ENCODE measurements at regions not wholly inside any gene's neighbourhood (a gene's known extent, or its start where the extent isn't known, plus 50 kb on each side); places are given as distances from the start of the nearest gene placed in this dataset.

GRCh38 chr2:2859164-2859563, 518.5 kb downstream of the EIPR1 start:
- H3K9me3 Mint-ChIP-seq (ENCODE audit: unreplicated experiment), result no peaks in the 10 kb centered on the region
- H3K36me3 Mint-ChIP-seq (ENCODE audit: unreplicated experiment), result peaks cover 8% of the 10 kb centered on the region
- no peak for DNase-seq
- H3K4me3 Mint-ChIP-seq (ENCODE audit: unreplicated experiment), result no peak overlapping the region
- H3K4me1 Mint-ChIP-seq (ENCODE audit: low read depth, unreplicated experiment), result no peaks in the 10 kb centered on the region
- H3K27me3 Mint-ChIP-seq (ENCODE audit: unreplicated experiment), result no peaks in the 10 kb centered on the region
- no peak for TF ChIP-seq CTCF (IDR thresholded peaks at IDR 0.05; ENCODE audit: partially characterized antibody, unreplicated experiment)
- no peak overlapping the region for H3K27ac Mint-ChIP-seq (ENCODE audit: unreplicated experiment)

GRCh38 chr2:2856723-2857415, 520.7 kb downstream of the EIPR1 start:
- Mint-ChIP-seq H3K9me3 (ENCODE audit: unreplicated experiment) (no peaks in the 10 kb centered on the region), H3K27ac (ENCODE audit: unreplicated experiment) (no peak overlapping the region), H3K4me1 (ENCODE audit: low read depth, unreplicated experiment) (no peaks in the 10 kb centered on the region), H3K36me3 (ENCODE audit: unreplicated experiment) (peaks cover 8% of the 10 kb centered on the region), H3K27me3 (ENCODE audit: unreplicated experiment) (no peaks in the 10 kb centered on the region), H3K4me3 (ENCODE audit: unreplicated experiment) (no peak overlapping the region)
- TF ChIP-seq CTCF (IDR thresholded peaks at IDR 0.05; ENCODE audit: partially characterized antibody, unreplicated experiment), result no peak
- no peak for DNase-seq

GRCh38 chr2:2855297-2855696, 522.3 kb downstream of the EIPR1 start:
- Mint-ChIP-seq H3K4me1 (ENCODE audit: low read depth, unreplicated experiment) (peaks cover 9% of the 10 kb centered on the region), H3K9me3 (ENCODE audit: unreplicated experiment) (no peaks in the 10 kb centered on the region), H3K4me3 (ENCODE audit: unreplicated experiment) (no peak overlapping the region), H3K27me3 (ENCODE audit: unreplicated experiment) (no peaks in the 10 kb centered on the region), H3K36me3 (ENCODE audit: unreplicated experiment) (peaks cover 8% of the 10 kb centered on the region), H3K27ac (ENCODE audit: unreplicated experiment) (no peak overlapping the region)
- DNase-seq, result no peak
- no peak for TF ChIP-seq CTCF (IDR thresholded peaks at IDR 0.05; ENCODE audit: partially characterized antibody, unreplicated experiment)

GRCh38 chr2:2853346-2853745, 522.3 kb upstream of the MYT1L start:
- no peak overlapping the region for H3K27ac Mint-ChIP-seq (ENCODE audit: unreplicated experiment)
- H3K36me3 Mint-ChIP-seq (ENCODE audit: unreplicated experiment), result peaks cover 8% of the 10 kb centered on the region
- H3K9me3 Mint-ChIP-seq (ENCODE audit: unreplicated experiment), result no peaks in the 10 kb centered on the region
- no peak for DNase-seq
- no peak for TF ChIP-seq CTCF (IDR thresholded peaks at IDR 0.05; ENCODE audit: partially characterized antibody, unreplicated experiment)
- H3K27me3 Mint-ChIP-seq (ENCODE audit: unreplicated experiment), result peaks cover 3% of the 10 kb centered on the region
- peaks cover 12% of the 10 kb centered on the region for H3K4me1 Mint-ChIP-seq (ENCODE audit: low read depth, unreplicated experiment)
- H3K4me3 Mint-ChIP-seq (ENCODE audit: unreplicated experiment), result no peak overlapping the region

Data from glutamatergic neuron (in vitro differentiated cells).